Osteoblast (primary cell): ENCODE measurements at regions not wholly inside any gene's neighbourhood (a gene's known extent, or its start where the extent isn't known, plus 50 kb on each side); places are given as distances from the start of the nearest gene placed in this dataset.

Experiments used
- DNase-seq: peaks from one replicate; pipeline ENCODE4 v3.0.0; 2011; ENCODE audit warnings: low spot score, mixed read lengths; ENCODE audit not compliant: insufficient read length; ENCODE audit errors: missing footprints
- H2AFZ ChIP-seq: 2 replicates; pipeline ENCODE4 v1.6.0; 2011; ENCODE audit warnings: mild to moderate bottlenecking, low read length
- H3K27ac ChIP-seq: 2 replicates; pipeline ENCODE4 v1.5.1; 2011; ENCODE audit warnings: mild to moderate bottlenecking, low read depth, low read length, moderate library complexity
- H3K27me3 ChIP-seq: 2 replicates; pipeline ENCODE4 v1.6.0; 2012; ENCODE audit warnings: mild to moderate bottlenecking, control low read depth, inconsistent platforms, low read length, moderate library complexity; ENCODE audit not compliant: insufficient read depth
- H3K36me3 ChIP-seq: 2 replicates; pipeline ENCODE4 v1.5.1; 2011; ENCODE audit warnings: mild to moderate bottlenecking, low read length, control low read depth, moderate library complexity; ENCODE audit not compliant: insufficient read depth
- H3K4me1 ChIP-seq: 2 replicates; pipeline ENCODE4 v1.5.1; 2011; ENCODE audit warnings: mild to moderate bottlenecking, low read length, control low read depth, moderate library complexity; ENCODE audit not compliant: insufficient read depth
- H3K4me2 ChIP-seq: 2 replicates; pipeline ENCODE4 v1.6.0; 2011; ENCODE audit warnings: mild to moderate bottlenecking, low read length; ENCODE audit not compliant: insufficient read depth
- H3K4me3 ChIP-seq: fragments of 200-600 bp; sonication (generic); 3 replicates; pipeline ENCODE4 v1.5.1; 2012; ENCODE audit warnings: mild to moderate bottlenecking, low read length, inconsistent platforms; ENCODE audit not compliant: insufficient read depth
- H3K79me2 ChIP-seq: 2 replicates; pipeline ENCODE4 v1.6.0; 2012; ENCODE audit warnings: mild to moderate bottlenecking, low read length, control low read depth, inconsistent platforms; ENCODE audit not compliant: insufficient read depth
- H3K9me3 ChIP-seq: 2 replicates; pipeline ENCODE4 v1.5.1; 2011; ENCODE audit warnings: low read depth, low read length, control low read depth
- H4K20me1 ChIP-seq: 2 replicates; pipeline ENCODE4 v1.6.0; 2012; ENCODE audit warnings: mild to moderate bottlenecking, low read length, control low read depth; ENCODE audit not compliant: insufficient read depth
- CTCF ChIP-seq: IDR thresholded peaks from 2 replicates; pipeline ENCODE4 v1.5.1; 2011; ENCODE audit warnings: mild to moderate bottlenecking, low read depth, low read length, moderate library complexity; ENCODE audit errors: extremely low read depth

- Histone ChIP-seq H3K4me3 (no peak overlapping the region), H2AFZ (no peak overlapping the region), H4K20me1 (no peaks in the 10 kb centered on the region), H3K27me3 (peaks cover 17% of the 10 kb centered on the region), H3K36me3 (no peaks in the 10 kb centered on the region), H3K4me2 (no peak overlapping the region), H3K4me1 (no peaks in the 10 kb centered on the region), H3K79me2 (no peaks in the 10 kb centered on the region), H3K27ac (no peak overlapping the region), H3K9me3 (no peaks in the 10 kb centered on the region)
- TF ChIP-seq CTCF = no peak
- DNase-seq = no peak
Observed at GRCh38 chr11:120020981-120021380, 116.9 kb downstream of the TRIM29 start.

- H2AFZ ChIP-seq = no peak overlapping the region
- no peak overlapping the region for H3K4me2 ChIP-seq
- no peak overlapping the region for H3K27ac ChIP-seq
- H4K20me1 ChIP-seq = no peaks in the 10 kb centered on the region
- no peaks in the 10 kb centered on the region for H3K79me2 ChIP-seq
- no peaks in the 10 kb centered on the region for H3K4me1 ChIP-seq
- no peaks in the 10 kb centered on the region for H3K9me3 ChIP-seq
- TF ChIP-seq CTCF = no peak
- no peak for DNase-seq
- H3K4me3 ChIP-seq = no peak overlapping the region
- H3K27me3 ChIP-seq = peaks cover 20% of the 10 kb centered on the region
- no peaks in the 10 kb centered on the region for H3K36me3 ChIP-seq
Observed at GRCh38 chr11:120020486-120020885, 117.4 kb downstream of the TRIM29 start.

- no peak for DNase-seq
- Histone ChIP-seq H2AFZ (no peak overlapping the region), H3K9me3 (no peaks in the 10 kb centered on the region), H3K4me3 (no peak overlapping the region), H3K79me2 (no peaks in the 10 kb centered on the region), H4K20me1 (no peaks in the 10 kb centered on the region), H3K36me3 (no peaks in the 10 kb centered on the region), H3K27me3 (peaks cover 23% of the 10 kb centered on the region), H3K4me1 (no peaks in the 10 kb centered on the region), H3K4me2 (no peak overlapping the region), H3K27ac (no peak overlapping the region)
- TF ChIP-seq CTCF = no peak
Observed at GRCh38 chr11:120019191-120019590, 118.7 kb downstream of the TRIM29 start.

- peaks cover 23% of the 10 kb centered on the region for H3K27me3 ChIP-seq
- H3K27ac ChIP-seq = no peak overlapping the region
Observed at GRCh38 chr11:120017582-120018150, 120.2 kb downstream of the TRIM29 start.

More at GRCh38 chr11:120017582-120018150, 120.2 kb downstream of the TRIM29 start:
- no peak for DNase-seq
- Histone ChIP-seq H3K36me3 (no peaks in the 10 kb centered on the region), H4K20me1 (no peaks in the 10 kb centered on the region), H3K9me3 (no peaks in the 10 kb centered on the region), H3K4me2 (no peak overlapping the region), H3K4me1 (no peaks in the 10 kb centered on the region), H2AFZ (no peak overlapping the region), H3K4me3 (no peak overlapping the region), H3K79me2 (no peaks in the 10 kb centered on the region)
- no peak for TF ChIP-seq CTCF
